Rectal smooth muscle tissue (tissue), 1 donor: ENCODE measurements at regions not wholly inside any gene's neighbourhood (a gene's known extent, or its start where the extent isn't known, plus 50 kb on each side); places are given as distances from the start of the nearest gene placed in this dataset.
"Not testable (repeated sequence)": the region's sequence is repeated elsewhere in the genome, so short reads cannot be mapped to it uniquely, and the experiment has no call there.

ENCODE experiments used
- H3K27ac ChIP-seq: one replicate; pipeline ENCODE4 v1.7.0; 2013; ENCODE audit warnings: low read depth, low read length, inconsistent platforms
- H3K27me3 ChIP-seq: one replicate; pipeline ENCODE4 v1.7.0; 2013; ENCODE audit warnings: low read length; ENCODE audit not compliant: control insufficient read depth, insufficient read depth
- H3K36me3 ChIP-seq: one replicate; pipeline ENCODE4 v1.7.0; 2013; ENCODE audit warnings: low read length; ENCODE audit not compliant: control insufficient read depth, insufficient read depth
- H3K4me1 ChIP-seq: one replicate; pipeline ENCODE4 v1.7.0; 2013; ENCODE audit warnings: low read length; ENCODE audit not compliant: control insufficient read depth, insufficient read depth
- H3K4me3 ChIP-seq: one replicate; pipeline ENCODE4 v1.7.0; 2013; ENCODE audit warnings: low read length
- H3K9ac ChIP-seq: one replicate; pipeline ENCODE4 v1.7.0; 2013; ENCODE audit warnings: low read length

DNA sequence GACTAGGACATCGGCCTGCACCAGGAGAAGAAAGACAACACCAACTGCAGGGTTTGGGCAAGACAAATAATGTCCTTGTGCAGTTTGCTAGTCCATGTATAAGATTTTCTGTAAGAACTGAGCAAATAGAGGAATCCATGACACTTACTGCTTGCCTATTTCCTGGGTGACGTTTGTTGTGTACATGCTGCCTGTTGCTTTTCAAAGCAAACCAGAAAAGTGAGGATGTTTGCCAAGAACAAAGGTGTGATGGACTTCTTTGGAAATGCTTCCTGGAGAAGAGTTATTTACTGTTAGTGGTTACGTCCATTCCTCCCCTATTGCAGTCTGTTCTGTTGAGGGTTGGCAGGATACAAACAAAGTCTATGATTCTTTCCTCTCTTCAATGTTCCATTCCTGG, 126.5 kb downstream of the CASP12 start:
- H3K27ac ChIP-seq: no peak overlapping the region
- H3K27me3 ChIP-seq: no peaks in the 10 kb centered on the region
- H3K4me1 ChIP-seq: no peaks in the 10 kb centered on the region

GRCh38 chr11:104771046-104771445, 127.2 kb downstream of the CASP12 start:
- H3K9ac ChIP-seq, H3K4me3 ChIP-seq, H3K27me3 ChIP-seq, H3K36me3 ChIP-seq, H3K27ac ChIP-seq, H3K4me1 ChIP-seq: not testable (repeated sequence)

More for the DNA sequence above, 126.5 kb downstream of the CASP12 start:
- H3K9ac ChIP-seq: no peak overlapping the region
- no peak overlapping the region for H3K4me3 ChIP-seq
- H3K36me3 ChIP-seq: no peaks in the 10 kb centered on the region

- H3K4me3 ChIP-seq: no peak overlapping the region
- no peaks in the 10 kb centered on the region for H3K4me1 ChIP-seq
- no peak overlapping the region for H3K27ac ChIP-seq
- no peak overlapping the region for H3K9ac ChIP-seq
- no peaks in the 10 kb centered on the region for H3K36me3 ChIP-seq
- no peaks in the 10 kb centered on the region for H3K27me3 ChIP-seq
These were observed 132.7 kb downstream of the CASP12 start for GRCh38 chr11:104765401-104766095.

- H3K4me3 ChIP-seq: no peak overlapping the region
- H3K36me3 ChIP-seq: no peaks in the 10 kb centered on the region
- H3K27ac ChIP-seq: no peak overlapping the region
- H3K27me3 ChIP-seq: no peaks in the 10 kb centered on the region
- no peak overlapping the region for H3K9ac ChIP-seq
- H3K4me1 ChIP-seq: no peaks in the 10 kb centered on the region
These were observed 133.6 kb downstream of the CASP12 start for GRCh38 chr11:104764710-104765045.

DNA sequence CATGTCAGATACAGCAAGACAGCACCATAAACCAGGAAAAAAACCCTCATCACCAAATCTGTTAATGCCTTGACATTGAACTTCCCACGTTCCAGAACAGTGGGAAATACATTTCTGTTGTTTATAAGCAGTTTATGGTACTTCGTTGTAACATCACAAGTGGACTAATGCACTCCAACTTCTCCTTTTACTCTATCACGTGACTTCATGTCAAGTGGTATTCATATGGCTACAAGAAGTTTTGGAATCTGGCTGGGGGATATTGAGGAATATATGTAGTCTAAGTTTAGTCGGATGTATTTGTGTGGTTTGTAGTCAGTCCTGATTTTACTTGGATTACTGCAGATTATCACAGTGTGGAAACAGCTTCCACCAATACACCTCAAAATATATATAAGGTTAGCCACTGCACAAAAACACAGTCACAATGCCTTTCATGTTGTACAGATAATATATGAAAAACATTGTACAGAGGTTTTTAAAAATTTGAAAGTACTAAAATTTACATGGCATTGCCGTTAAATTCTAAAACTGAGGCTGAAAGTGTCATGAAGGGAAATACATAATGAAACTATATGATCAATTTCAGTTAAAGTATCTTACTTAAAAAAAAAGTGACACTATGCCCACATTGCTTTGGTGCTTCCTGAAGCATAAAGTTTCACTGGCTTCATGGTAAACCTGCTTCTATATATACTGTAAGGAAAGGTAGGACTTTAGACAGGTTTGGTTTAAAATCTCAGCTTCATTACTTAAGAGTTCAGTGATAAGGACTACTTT, 134.1 kb downstream of the CASP12 start:
- no peak overlapping the region for H3K4me3 ChIP-seq
- no peaks in the 10 kb centered on the region for H3K36me3 ChIP-seq
- no peaks in the 10 kb centered on the region for H3K27me3 ChIP-seq
- no peak overlapping the region for H3K27ac ChIP-seq
- no peaks in the 10 kb centered on the region for H3K4me1 ChIP-seq
- H3K9ac ChIP-seq: no peak overlapping the region

DNA sequence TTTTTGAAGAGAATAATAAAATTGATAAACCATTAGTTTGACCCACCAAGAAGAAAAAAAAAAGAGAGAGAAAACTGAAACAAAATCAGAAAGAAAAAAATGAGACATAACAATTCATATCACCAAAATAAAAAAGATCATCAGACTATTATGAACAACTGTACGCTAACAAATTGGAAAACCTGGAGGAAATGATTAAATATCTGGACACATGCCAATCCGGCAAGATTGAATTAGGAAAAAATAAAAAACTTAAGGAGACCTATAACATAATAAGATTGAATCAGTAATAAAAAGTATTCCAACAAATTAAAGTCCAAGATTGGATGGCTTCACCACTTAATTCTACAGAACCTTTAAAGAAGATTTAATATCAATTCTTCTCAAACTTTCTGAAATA, 136.7 kb downstream of the CASP12 start:
- Histone ChIP-seq H3K27ac (no peak overlapping the region), H3K27me3 (no peaks in the 10 kb centered on the region), H3K36me3 (no peaks in the 10 kb centered on the region), H3K4me1 (no peaks in the 10 kb centered on the region), H3K9ac (no peak overlapping the region), H3K4me3 (no peak overlapping the region)

- no peak overlapping the region for H3K27ac ChIP-seq
- no peak overlapping the region for H3K9ac ChIP-seq
- no peak overlapping the region for H3K4me3 ChIP-seq
- H3K36me3 ChIP-seq: no peaks in the 10 kb centered on the region
- H3K4me1 ChIP-seq: no peaks in the 10 kb centered on the region
- H3K27me3 ChIP-seq: no peaks in the 10 kb centered on the region
These were observed 138.8 kb downstream of the CASP12 start for GRCh38 chr11:104759464-104759863.

- H3K4me1 ChIP-seq: no peaks in the 10 kb centered on the region
- H3K9ac ChIP-seq: no peak overlapping the region
- H3K27me3 ChIP-seq: no peaks in the 10 kb centered on the region
- H3K36me3 ChIP-seq: no peaks in the 10 kb centered on the region
- no peak overlapping the region for H3K4me3 ChIP-seq
- H3K27ac ChIP-seq: no peak overlapping the region
These were observed 159.3 kb downstream of the CASP12 start for GRCh38 chr11:104738918-104739317.

DNA sequence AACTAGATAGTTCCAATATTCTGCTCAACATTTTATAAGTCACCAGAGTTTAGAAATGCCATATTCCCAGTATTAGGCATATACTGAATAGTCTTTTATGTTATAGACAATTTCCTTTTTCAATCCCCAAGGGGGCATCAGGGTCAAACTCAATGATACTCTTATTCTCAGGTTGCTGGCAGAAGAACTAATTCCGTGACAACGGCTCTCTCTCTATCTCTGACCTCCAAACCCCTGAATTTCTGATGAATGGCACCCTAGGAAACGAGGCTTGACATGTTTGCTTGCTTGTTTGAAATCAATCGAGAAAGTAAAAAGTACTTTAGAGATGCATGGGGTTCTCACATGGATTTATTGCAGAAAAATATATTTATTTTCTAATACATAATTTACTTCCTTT, 160.1 kb downstream of the CASP12 start:
- no peaks in the 10 kb centered on the region for H3K4me1 ChIP-seq
- no peaks in the 10 kb centered on the region for H3K36me3 ChIP-seq

DNA sequence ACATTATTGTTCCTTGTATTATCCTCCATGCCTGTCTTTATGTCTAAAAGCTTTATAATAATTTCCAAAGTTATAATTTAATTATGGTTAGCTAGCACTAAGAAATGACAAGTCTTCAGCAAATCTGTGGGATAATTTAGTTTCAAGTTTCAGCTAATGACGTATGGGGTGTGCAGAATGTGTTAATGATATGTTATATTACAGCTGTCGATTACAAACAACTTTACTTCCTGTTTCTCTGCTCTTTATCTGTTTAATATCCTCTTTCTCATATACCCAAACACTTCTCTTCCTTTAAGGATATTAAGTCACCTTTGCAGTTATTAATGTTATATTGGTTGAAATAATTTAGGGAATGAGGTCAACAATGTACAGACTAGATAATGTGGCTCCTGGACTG, 161.8 kb downstream of the CASP12 start:
- Histone ChIP-seq H3K4me3 (no peak overlapping the region), H3K36me3 (no peaks in the 10 kb centered on the region), H3K27ac (no peak overlapping the region), H3K9ac (no peak overlapping the region), H3K27me3 (no peaks in the 10 kb centered on the region), H3K4me1 (no peaks in the 10 kb centered on the region)

More for the DNA sequence above, 160.1 kb downstream of the CASP12 start:
- Histone ChIP-seq H3K4me3 (no peak overlapping the region), H3K27ac (no peak overlapping the region), H3K9ac (no peak overlapping the region), H3K27me3 (no peaks in the 10 kb centered on the region)

GRCh38 chr11:104734998-104735397, 163.3 kb downstream of the CASP12 start:
- H3K4me1 ChIP-seq: no peaks in the 10 kb centered on the region
- H3K27me3 ChIP-seq: no peaks in the 10 kb centered on the region
- no peak overlapping the region for H3K27ac ChIP-seq
- H3K36me3 ChIP-seq: no peaks in the 10 kb centered on the region
- H3K4me3 ChIP-seq: no peak overlapping the region
- no peak overlapping the region for H3K9ac ChIP-seq

DNA sequence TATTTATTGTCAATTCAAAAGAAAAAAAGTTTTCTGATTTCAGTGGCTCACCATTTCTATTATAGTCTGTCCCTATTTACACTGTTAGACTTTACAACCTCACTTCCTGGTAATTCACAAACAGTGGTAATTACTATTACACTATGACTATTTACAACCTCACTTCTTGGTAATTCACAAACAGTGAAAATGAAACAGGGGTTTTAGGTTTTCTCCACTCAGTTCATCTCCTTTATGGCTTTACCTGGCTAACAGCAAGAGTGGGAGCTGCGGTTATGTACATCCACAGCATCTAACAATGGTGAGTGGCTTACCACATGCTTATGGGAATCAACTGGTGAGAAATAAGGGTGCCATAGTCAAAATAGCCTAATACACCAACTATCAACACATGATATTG, 166.4 kb downstream of the CASP12 start:
- no peak overlapping the region for H3K27ac ChIP-seq
- H3K27me3 ChIP-seq: no peaks in the 10 kb centered on the region
- H3K9ac ChIP-seq: no peak overlapping the region
- H3K4me1 ChIP-seq: no peaks in the 10 kb centered on the region
- H3K4me3 ChIP-seq: no peak overlapping the region
- no peaks in the 10 kb centered on the region for H3K36me3 ChIP-seq

- no peak overlapping the region for H3K4me3 ChIP-seq
- H3K27ac ChIP-seq: no peak overlapping the region
- H3K4me1 ChIP-seq: no peaks in the 10 kb centered on the region
- H3K36me3 ChIP-seq: no peaks in the 10 kb centered on the region
- H3K27me3 ChIP-seq: no peaks in the 10 kb centered on the region
- H3K9ac ChIP-seq: no peak overlapping the region
These were observed 169.3 kb downstream of the CASP12 start for GRCh38 chr11:104728927-104729326.
